H1 (cell line): ENCODE measurements at regions not wholly inside any gene's neighbourhood (a gene's known extent, or its start where the extent isn't known, plus 50 kb on each side); places are given as distances from the start of the nearest gene placed in this dataset.

Experiments
- CTCF ChIA-PET: fragments of 300-600 bp; sonication (Branson Sonifier 250); formaldehyde crosslinking; loops from one replicate; lab custom pipeline; 2021; ENCODE audit not compliant: partially characterized antibody; lab: Charles Lee
- POLR2A ChIA-PET: fragments of 300-600 bp; sonication (Branson Sonifier 250); formaldehyde crosslinking; loops from one replicate; lab custom pipeline; 2021; ENCODE audit warnings: inconsistent platforms; ENCODE audit not compliant: partially characterized antibody; lab: Charles Lee
- DNase-seq, 2 experiments: peaks; one replicate each; pipeline versions ENCODE4 v3.0.0 to v3.0.0-alpha.2; 2010 to 2022; ENCODE audit warnings: low spot score in 2 of 2, low read depth in 1 of 2, mixed read lengths in 1 of 2
- FAIRE-seq: peaks from 2 replicates; lab custom pipeline; 2011; peaks lifted over from hg19 to GRCh38; lab: Jason Lieb, UNC
- H2AFZ ChIP-seq: 2 replicates; pipeline ENCODE4 v1.8.1; 2012; ENCODE audit warnings: low read length, inconsistent platforms
- H2AK5ac ChIP-seq: 2 replicates; pipeline ENCODE4 v1.6.1; 2013; ENCODE audit warnings: low read depth, low read length
- H2BK120ac ChIP-seq: replicated peaks from 2 replicates; pipeline ENCODE3; 2013; ENCODE audit warnings: low read depth, low read length, inconsistent platforms
- H2BK12ac ChIP-seq: 2 replicates; pipeline ENCODE4 v1.6.1; 2013; ENCODE audit warnings: low read depth, low read length
- H2BK15ac ChIP-seq: 2 replicates; pipeline ENCODE4 v1.6.1; 2013; ENCODE audit warnings: low read length
- H2BK20ac ChIP-seq: 2 replicates; pipeline ENCODE4 v1.6.1; 2013; ENCODE audit warnings: low read length
- H2BK5ac ChIP-seq: 2 replicates; pipeline ENCODE4 v1.6.1; 2013; ENCODE audit warnings: low read depth, low read length
- H3K14ac ChIP-seq: 2 replicates; pipeline ENCODE4 v1.6.1; 2013; ENCODE audit warnings: inconsistent platforms; ENCODE audit not compliant: insufficient read length
- H3K18ac ChIP-seq: 2 replicates; pipeline ENCODE4 v1.6.1; 2013; ENCODE audit warnings: low read length; ENCODE audit errors: extremely low read depth
- H3K23ac ChIP-seq: 2 replicates; pipeline ENCODE4 v1.6.1; 2013; ENCODE audit warnings: inconsistent platforms; ENCODE audit not compliant: insufficient read length
- H3K23me2 ChIP-seq: 2 replicates; pipeline ENCODE4 v1.6.1; 2013; ENCODE audit warnings: low read depth, low read length
- H3K27ac ChIP-seq: 2 replicates; pipeline ENCODE4 v1.6.1; 2011; ENCODE audit warnings: low read depth, low read length, inconsistent platforms
- H3K27me3 ChIP-seq, 4 experiments: replicated peaks in 1 of 4; 1 replicate in 1 of 4; 2 replicates in 3 of 4; pipeline versions ENCODE4 v1.6.1 to v1.8.1; 2011 to 2013; ENCODE audit warnings: low read length in 3 of 4, mild to moderate bottlenecking in 3 of 4, inconsistent platforms in 2 of 4, mixed read lengths in 2 of 4, moderate library complexity in 1 of 4; ENCODE audit not compliant: control insufficient read depth in 3 of 4, insufficient read depth in 3 of 4; ENCODE audit errors: extremely low read depth in 1 of 4
- H3K36me3 ChIP-seq, 4 experiments: 2 replicates each; pipeline versions ENCODE4 v1.6.1 to v1.8.1; 2011 to 2013; ENCODE audit warnings: mild to moderate bottlenecking in 4 of 4, low read length in 3 of 4, moderate library complexity in 2 of 4, control low read depth in 1 of 4, inconsistent platforms in 1 of 4; ENCODE audit not compliant: insufficient read depth in 4 of 4, control insufficient read depth in 2 of 4
- H3K4ac ChIP-seq: replicated peaks from 2 replicates; pipeline ENCODE3; 2013; ENCODE audit warnings: low read length, low read depth, mixed read lengths, inconsistent platforms; ENCODE audit not compliant: insufficient read length
- H3K4me1 ChIP-seq, 4 experiments: replicated peaks in 1 of 4; 1 replicate in 1 of 4; 2 replicates in 3 of 4; pipeline versions ENCODE4 v1.6.1 to v1.8.1; 2011 to 2013; ENCODE audit warnings: low read length in 3 of 4, inconsistent platforms in 2 of 4, mixed read lengths in 1 of 4; ENCODE audit not compliant: insufficient read depth in 4 of 4, control insufficient read depth in 3 of 4
- H3K4me2 ChIP-seq, 2 experiments: 2 replicates each; pipeline versions ENCODE4 v1.6.1 to v1.8.1; 2011 to 2013; ENCODE audit warnings: low read depth in 2 of 2, low read length in 2 of 2, control low read depth in 1 of 2, inconsistent platforms in 1 of 2, mild to moderate bottlenecking in 1 of 2; ENCODE audit not compliant: insufficient read depth in 1 of 2
- H3K4me3 ChIP-seq, 4 experiments: fragments of 200-600, 300-600 bp in 1 of 4; sonication (generic), shearing (Covaris generic), sonication (Bioruptor Twin) in 1 of 4; 2 replicates each; pipeline versions ENCODE4 v1.5.1 to v1.8.1; 2011 to 2016; ENCODE audit warnings: low read length in 4 of 4, low read depth in 3 of 4, control low read depth in 2 of 4, inconsistent platforms in 2 of 4, mild to moderate bottlenecking in 2 of 4, mixed read lengths in 1 of 4, moderate library complexity in 1 of 4; ENCODE audit not compliant: insufficient read depth in 2 of 4; ENCODE audit errors: extremely low read depth in 1 of 4
- H3K56ac ChIP-seq: replicated peaks from 2 replicates; pipeline ENCODE3; 2013; ENCODE audit warnings: low read depth, mild to moderate bottlenecking, mixed read lengths, low read length, inconsistent platforms; ENCODE audit not compliant: insufficient read length
- H3K79me1 ChIP-seq: 2 replicates; pipeline ENCODE4 v1.6.1; 2013; ENCODE audit warnings: low read depth, low read length, control low read depth
- H3K79me2 ChIP-seq, 2 experiments: 2 replicates each; pipeline versions ENCODE4 v1.6.1 to v1.8.1; 2012 to 2013; ENCODE audit warnings: low read length in 2 of 2, mild to moderate bottlenecking in 2 of 2, inconsistent platforms in 1 of 2; ENCODE audit not compliant: insufficient read depth in 2 of 2, control insufficient read depth in 1 of 2
- H3K9ac ChIP-seq, 4 experiments: replicated peaks in 1 of 4; 1 replicate in 1 of 4; 2 replicates in 3 of 4; pipeline versions ENCODE4 v1.6.1 to v1.8.1; 2011 to 2013; ENCODE audit warnings: low read depth in 3 of 4, low read length in 3 of 4, control low read depth in 2 of 4, mild to moderate bottlenecking in 2 of 4, moderate library complexity in 2 of 4, inconsistent platforms in 1 of 4; ENCODE audit errors: extremely low read depth in 1 of 4
- H3K9me3 ChIP-seq, 2 experiments: 2 replicates each; pipeline versions ENCODE4 v1.6.1 to v1.8.1; 2012 to 2013; ENCODE audit warnings: mild to moderate bottlenecking in 2 of 2, moderate library complexity in 2 of 2, control low read depth in 1 of 2, inconsistent platforms in 1 of 2, low read depth in 1 of 2, low read length in 1 of 2, mixed read lengths in 1 of 2; ENCODE audit not compliant: insufficient read depth in 2 of 2
- H4K20me1 ChIP-seq, 2 experiments: replicated peaks in 1 of 2; 2 replicates each; pipeline versions ENCODE3 to v1.8.1; 2011 to 2013; ENCODE audit warnings: inconsistent platforms in 2 of 2, low read length in 2 of 2, mild to moderate bottlenecking in 1 of 2; ENCODE audit not compliant: insufficient read depth in 2 of 2, control insufficient read depth in 1 of 2
- H4K5ac ChIP-seq: 2 replicates; pipeline ENCODE4 v1.6.1; 2013; ENCODE audit warnings: low read length, low read depth, mixed read lengths, inconsistent platforms; ENCODE audit not compliant: insufficient read length
- H4K8ac ChIP-seq: 2 replicates; pipeline ENCODE4 v1.8.0; 2013; ENCODE audit warnings: mild to moderate bottlenecking, moderate library complexity, low read length, inconsistent platforms; ENCODE audit not compliant: insufficient read depth; ENCODE audit errors: extremely low read depth
- H4K91ac ChIP-seq: replicated peaks from 2 replicates; pipeline ENCODE3; 2013; ENCODE audit warnings: low read length, mixed read lengths, inconsistent platforms; ENCODE audit not compliant: insufficient read length
- CBX5 ChIP-seq: fragments of 300-800, 300-1000 bp; sonication (generic); IDR thresholded peaks from 2 replicates; pipeline ENCODE4 v1.7.1; 2016; ENCODE audit warnings: antibody characterized with exemption, low read length, low read depth
- CTBP2 ChIP-seq: IDR thresholded peaks from 2 replicates; pipeline ENCODE4 v1.7.0; 2011; ENCODE audit warnings: borderline replicate concordance, mild to moderate bottlenecking, moderate library complexity, mixed read lengths, low read length; ENCODE audit not compliant: insufficient read depth, insufficient read length
- JUN ChIP-seq: IDR thresholded peaks from 2 replicates; pipeline ENCODE4 v1.6.1; 2011; ENCODE audit warnings: low read depth, mild to moderate bottlenecking, improper control_type of control experiment, low read length
- JUND ChIP-seq: IDR thresholded peaks from 2 replicates; pipeline ENCODE4 v1.6.1; 2011; ENCODE audit warnings: mild to moderate bottlenecking, improper control_type of control experiment, low read length
- NANOG ChIP-seq: IDR thresholded peaks from 2 replicates; pipeline ENCODE4 v1.6.1; 2011; ENCODE audit warnings: low read length, low read depth, mild to moderate bottlenecking, inconsistent platforms; ENCODE audit not compliant: insufficient read depth, poor library complexity, severe bottlenecking
- NRF1 ChIP-seq: IDR thresholded peaks from 2 replicates; pipeline ENCODE4 v1.6.1; 2011; ENCODE audit warnings: mild to moderate bottlenecking, low read depth, low read length, improper control_type of control experiment
- RBBP5 ChIP-seq: IDR thresholded peaks from 2 replicates; pipeline ENCODE4 v1.7.1; 2012; ENCODE audit warnings: low read depth, mild to moderate bottlenecking, inconsistent platforms, low read length, moderate library complexity, borderline replicate concordance
- WGBS, 2 experiments: shearing (Covaris generic) in 1 of 2; methylation state at CpG; one replicate each; pipeline versions ENCODE4 v1.1.6 to v1.1.7; 2013 to 2015; ENCODE audit warnings: low lambda C conversion rate in 2 of 2, mixed read lengths in 2 of 2, inconsistent platforms in 1 of 2, low coverage in 1 of 2, missing lambda C conversion rate in 1 of 2; ENCODE audit not compliant: insufficient replicate concordance in 2 of 2, insufficient coverage in 1 of 2, insufficient read length in 1 of 2; ENCODE audit errors: extremely low coverage in 1 of 2, missing lambda C conversion rate in 1 of 2; 5-methylcytosine and 5-hydroxymethylcytosine counted together
- TF ChIP-seq, protein P1 (sequence below), 3 experiments: IDR thresholded peaks; 1 replicate in 2 of 3; 2 replicates in 1 of 3; pipeline versions ENCODE4 v1.5.1 to v1.6.1; 2011; ENCODE audit warnings: low read length in 3 of 3, mild to moderate bottlenecking in 3 of 3, inconsistent platforms in 2 of 3, low read depth in 1 of 3, moderate library complexity in 1 of 3; ENCODE audit not compliant: insufficient read depth in 1 of 3; ENCODE audit errors: control extremely low read depth in 1 of 3
- TF ChIP-seq, protein P2 (sequence below): IDR thresholded peaks from 2 replicates; pipeline ENCODE4 v1.6.1; 2011; ENCODE audit warnings: low read depth, mild to moderate bottlenecking, low read length; ENCODE audit not compliant: insufficient read depth
- TF ChIP-seq, protein P3 (sequence below): IDR thresholded peaks from 2 replicates; pipeline ENCODE4 v1.6.1; 2012; ENCODE audit warnings: inconsistent platforms

- H2BK120ac ChIP-seq, result no peak overlapping the region
- DNase-seq (no peak), FAIRE-seq (no peak)
- H2BK20ac ChIP-seq, result no peak overlapping the region
- H3K9me3 ChIP-seq, result no peaks in the 10 kb centered on the region
- H3K23me2 ChIP-seq, result no peaks in the 10 kb centered on the region
- H3K4me3 ChIP-seq, result no peak overlapping the region
- no peak overlapping the region for H4K5ac ChIP-seq
- POLR2A ChIA-PET, result no interaction called here
- no peak overlapping the region for H3K18ac ChIP-seq
- H4K8ac ChIP-seq, result no peak overlapping the region
- no peak overlapping the region for H2AK5ac ChIP-seq
- CTCF ChIA-PET, result interaction anchor here (0.6 to 1.2 kb wide), 4 partner anchors 12 to 1148 kb away, joined by 3 to 7 read pairs (median 3); no protein-coding TSS in a partner anchor
- no peak overlapping the region for H2BK15ac ChIP-seq
- 88% methylated on average over 3 of the region's 3 CpGs; no CpG with 5 or more reads in 1 of the 2 experiments for WGBS, 2 experiments
- H3K9ac ChIP-seq, result no peak overlapping the region
- no peaks in the 10 kb centered on the region for H3K79me2 ChIP-seq
- H3K27me3 ChIP-seq, result no peaks in the 10 kb centered on the region
- no peaks in the 10 kb centered on the region for H4K20me1 ChIP-seq
- H3K4me1 ChIP-seq, result 0 out of 7 replicates have a peak, but pooled peaks cover 0 to 2% (median 0%) of the 10 kb centered on the region in 4 experiments
- H2AFZ ChIP-seq, result no peak overlapping the region
- H4K91ac ChIP-seq, result no peak overlapping the region
- no peak overlapping the region for H3K23ac ChIP-seq
- no peaks in the 10 kb centered on the region for H3K36me3 ChIP-seq
- no peak overlapping the region for H3K4ac ChIP-seq
- H2BK5ac ChIP-seq, result no peak overlapping the region
- no peaks in the 10 kb centered on the region for H3K79me1 ChIP-seq
- no peak overlapping the region for H3K4me2 ChIP-seq
- no peak overlapping the region for H3K14ac ChIP-seq
- no peak overlapping the region for H2BK12ac ChIP-seq
- H3K56ac ChIP-seq, result no peak overlapping the region
- no peak overlapping the region for H3K27ac ChIP-seq
- TF ChIP-seq NRF1 (no peak), JUND (no peak), NANOG (no peak), JUN (no peak), CTBP2 (no peak), RBBP5 (no peak), CBX5 (no peak)
- TF ChIP-seq, protein P1, sequence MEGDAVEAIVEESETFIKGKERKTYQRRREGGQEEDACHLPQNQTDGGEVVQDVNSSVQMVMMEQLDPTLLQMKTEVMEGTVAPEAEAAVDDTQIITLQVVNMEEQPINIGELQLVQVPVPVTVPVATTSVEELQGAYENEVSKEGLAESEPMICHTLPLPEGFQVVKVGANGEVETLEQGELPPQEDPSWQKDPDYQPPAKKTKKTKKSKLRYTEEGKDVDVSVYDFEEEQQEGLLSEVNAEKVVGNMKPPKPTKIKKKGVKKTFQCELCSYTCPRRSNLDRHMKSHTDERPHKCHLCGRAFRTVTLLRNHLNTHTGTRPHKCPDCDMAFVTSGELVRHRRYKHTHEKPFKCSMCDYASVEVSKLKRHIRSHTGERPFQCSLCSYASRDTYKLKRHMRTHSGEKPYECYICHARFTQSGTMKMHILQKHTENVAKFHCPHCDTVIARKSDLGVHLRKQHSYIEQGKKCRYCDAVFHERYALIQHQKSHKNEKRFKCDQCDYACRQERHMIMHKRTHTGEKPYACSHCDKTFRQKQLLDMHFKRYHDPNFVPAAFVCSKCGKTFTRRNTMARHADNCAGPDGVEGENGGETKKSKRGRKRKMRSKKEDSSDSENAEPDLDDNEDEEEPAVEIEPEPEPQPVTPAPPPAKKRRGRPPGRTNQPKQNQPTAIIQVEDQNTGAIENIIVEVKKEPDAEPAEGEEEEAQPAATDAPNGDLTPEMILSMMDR (IDR thresholded peaks at IDR 0.05; ENCODE audit: control extremely low read depth in 1 of 3, insufficient read depth in 1 of 3, low read depth in 1 of 3, low read length in 3 of 3), result no peak
- TF ChIP-seq, protein P2, sequence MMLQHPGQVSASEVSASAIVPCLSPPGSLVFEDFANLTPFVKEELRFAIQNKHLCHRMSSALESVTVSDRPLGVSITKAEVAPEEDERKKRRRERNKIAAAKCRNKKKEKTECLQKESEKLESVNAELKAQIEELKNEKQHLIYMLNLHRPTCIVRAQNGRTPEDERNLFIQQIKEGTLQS, result no peak
- TF ChIP-seq, protein P3, sequence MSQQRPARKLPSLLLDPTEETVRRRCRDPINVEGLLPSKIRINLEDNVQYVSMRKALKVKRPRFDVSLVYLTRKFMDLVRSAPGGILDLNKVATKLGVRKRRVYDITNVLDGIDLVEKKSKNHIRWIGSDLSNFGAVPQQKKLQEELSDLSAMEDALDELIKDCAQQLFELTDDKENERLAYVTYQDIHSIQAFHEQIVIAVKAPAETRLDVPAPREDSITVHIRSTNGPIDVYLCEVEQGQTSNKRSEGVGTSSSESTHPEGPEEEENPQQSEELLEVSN, result no peak
These were observed 96.4 kb upstream of the ATP11B start for GRCh38 chr3:182696916-182697315.
